ENCODE measurements at regions not wholly inside any gene's neighbourhood (a gene's known extent, or its start where the extent isn't known, plus 50 kb on each side); places are given as distances from the start of the nearest gene placed in this dataset.

- intact Hi-C loops (cut with DNase I): no loop called here
- no peaks in the 10 kb centered on the region for H3K36me3 ChIP-seq
Observed at GRCh38 chr7:84368122-84368521, 173.5 kb upstream of the SEMA3A start.

GRCh38 chr7:84364708-84365107 is 170.1 kb upstream of the SEMA3A start:
- no peaks in the 10 kb centered on the region for H3K36me3 ChIP-seq
- TF ChIP-seq CTCF (IDR thresholded peaks at IDR 0.05) (no peak), POLR2A (IDR thresholded peaks at IDR 0.05) (no peak)
- no peak overlapping the region for H3K27ac ChIP-seq
- H3K4me3 ChIP-seq: no peak overlapping the region
- H3K9me3 ChIP-seq: no peaks in the 10 kb centered on the region
- intact Hi-C loops (cut with DNase I): no loop called here
- no peaks in the 10 kb centered on the region for H3K27me3 ChIP-seq
- DNase-seq: no peak
- no peaks in the 10 kb centered on the region for H3K4me1 ChIP-seq
- 64% methylated on average over 1 of the region's 1 CpG for WGBS (ENCODE audit: insufficient coverage, low coverage, low lambda C conversion rate, missing lambda C conversion rate)
- no peak for ATAC-seq

More at GRCh38 chr7:84368122-84368521, 173.5 kb upstream of the SEMA3A start:
- ATAC-seq: no peak
- DNase-seq: no peak
- Histone ChIP-seq H3K27me3 (no peaks in the 10 kb centered on the region), H3K27ac (no peak overlapping the region), H3K4me1 (no peaks in the 10 kb centered on the region), H3K9me3 (no peaks in the 10 kb centered on the region), H3K4me3 (no peak overlapping the region)
- TF ChIP-seq POLR2A (IDR thresholded peaks at IDR 0.05): no peak
- TF ChIP-seq CTCF (IDR thresholded peaks at IDR 0.05): no peak
- WGBS (ENCODE audit: insufficient coverage, low coverage, low lambda C conversion rate, missing lambda C conversion rate): 45% methylated on average over 1 of the region's 1 CpG

- H3K27ac ChIP-seq: no peak overlapping the region
- no peak for ATAC-seq
- H3K9me3 ChIP-seq: no peaks in the 10 kb centered on the region
- no peak for TF ChIP-seq CTCF (IDR thresholded peaks at IDR 0.05)
- no peak for TF ChIP-seq POLR2A (IDR thresholded peaks at IDR 0.05)
- no peaks in the 10 kb centered on the region for H3K4me1 ChIP-seq
- DNase-seq: no peak
- intact Hi-C loops (cut with DNase I): no loop called here
- H3K36me3 ChIP-seq: no peaks in the 10 kb centered on the region
- H3K27me3 ChIP-seq: no peaks in the 10 kb centered on the region
- no peak overlapping the region for H3K4me3 ChIP-seq
Observed at GRCh38 chr7:84363741-84364140, 169.2 kb upstream of the SEMA3A start.

- no peak overlapping the region for H3K27ac ChIP-seq
- no peaks in the 10 kb centered on the region for H3K36me3 ChIP-seq
- no peaks in the 10 kb centered on the region for H3K4me1 ChIP-seq
- DNase-seq: no peak
- ATAC-seq: no peak
- no peaks in the 10 kb centered on the region for H3K27me3 ChIP-seq
- 75% methylated on average over 1 of the region's 1 CpG for WGBS (ENCODE audit: insufficient coverage, low coverage, low lambda C conversion rate, missing lambda C conversion rate)
- H3K9me3 ChIP-seq: no peaks in the 10 kb centered on the region
- intact Hi-C loops (cut with DNase I): no loop called here
- TF ChIP-seq CTCF (IDR thresholded peaks at IDR 0.05) (no peak), POLR2A (IDR thresholded peaks at IDR 0.05) (no peak)
- H3K4me3 ChIP-seq: no peak overlapping the region
Observed at GRCh38 chr7:84362828-84363227, 168.2 kb upstream of the SEMA3A start.

- TF ChIP-seq CTCF (IDR thresholded peaks at IDR 0.05): no peak
- TF ChIP-seq POLR2A (IDR thresholded peaks at IDR 0.05): no peak
- ATAC-seq (no peak), DNase-seq (no peak)
- WGBS (ENCODE audit: insufficient coverage, low coverage, low lambda C conversion rate, missing lambda C conversion rate): 76% methylated on average over 3 of the region's 3 CpGs
- Histone ChIP-seq H3K36me3 (no peaks in the 10 kb centered on the region), H3K9me3 (no peaks in the 10 kb centered on the region), H3K4me3 (no peak overlapping the region), H3K4me1 (no peaks in the 10 kb centered on the region), H3K27me3 (no peaks in the 10 kb centered on the region), H3K27ac (no peak overlapping the region)
- intact Hi-C loops (cut with DNase I): no loop called here
Observed at GRCh38 chr7:84362360-84362759, 167.8 kb upstream of the SEMA3A start.

Data from right lobe of liver (tissue), 6 donors.